HG02642 (cell line): ENCODE measurements at regions not wholly inside any gene's neighbourhood (a gene's known extent, or its start where the extent isn't known, plus 50 kb on each side); places are given as distances from the start of the nearest gene placed in this dataset.
"Not testable (repeated sequence)": the region's sequence is repeated elsewhere in the genome, so short reads cannot be mapped to it uniquely, and the experiment has no call there.

Experiments used
- ATAC-seq: cut with Tn5 transposase; IDR thresholded peaks from one replicate; pipeline ENCODE4 v1.9.1; 2021; ENCODE audit warnings: mild to moderate bottlenecking; ENCODE audit not compliant: unreplicated experiment, poor library complexity

DNA sequence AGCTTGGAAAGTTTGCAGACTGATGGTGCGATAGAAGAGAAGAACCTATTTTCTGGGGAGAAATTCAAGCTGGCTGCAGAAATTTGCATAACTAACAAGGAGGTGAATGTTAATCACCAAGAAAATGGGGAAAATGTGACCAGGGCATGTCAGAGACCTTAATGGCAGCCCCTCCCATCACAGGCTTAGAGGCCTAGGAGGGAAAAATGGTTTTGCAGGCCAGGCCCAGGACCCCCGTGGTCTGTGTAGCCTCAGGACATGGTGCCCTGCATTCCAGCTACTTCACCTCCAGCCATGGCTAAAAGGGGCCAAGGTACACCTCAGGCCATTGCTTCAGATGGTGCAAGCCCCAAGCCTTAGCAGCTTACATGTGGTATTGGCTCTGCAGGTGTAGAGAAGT, 207.1 kb upstream of the CXorf66 start:
- no peak for ATAC-seq

- ATAC-seq: no peak
These were observed 202.2 kb upstream of the CXorf66 start for GRCh38 chrX:140167551-140167950.

DNA sequence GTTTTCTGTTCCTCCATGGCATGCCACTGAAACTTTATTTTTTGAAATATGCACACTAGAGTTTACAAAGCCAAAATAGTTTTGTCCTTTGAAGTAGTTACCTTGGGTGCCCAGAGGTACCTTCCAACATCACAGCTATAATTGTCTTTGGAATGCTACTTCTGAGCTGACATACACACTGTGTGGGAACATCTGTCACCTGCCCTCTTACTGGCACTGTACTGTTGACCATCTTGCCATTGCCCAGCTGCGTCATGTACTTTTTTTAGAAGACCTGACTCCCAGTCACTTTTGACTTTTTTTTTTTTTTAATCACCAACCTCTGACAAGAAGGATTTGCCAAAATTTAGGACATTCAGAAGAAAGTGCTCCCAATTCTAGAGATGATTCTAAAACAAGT, 200.5 kb upstream of the CXorf66 start:
- no peak for ATAC-seq

DNA sequence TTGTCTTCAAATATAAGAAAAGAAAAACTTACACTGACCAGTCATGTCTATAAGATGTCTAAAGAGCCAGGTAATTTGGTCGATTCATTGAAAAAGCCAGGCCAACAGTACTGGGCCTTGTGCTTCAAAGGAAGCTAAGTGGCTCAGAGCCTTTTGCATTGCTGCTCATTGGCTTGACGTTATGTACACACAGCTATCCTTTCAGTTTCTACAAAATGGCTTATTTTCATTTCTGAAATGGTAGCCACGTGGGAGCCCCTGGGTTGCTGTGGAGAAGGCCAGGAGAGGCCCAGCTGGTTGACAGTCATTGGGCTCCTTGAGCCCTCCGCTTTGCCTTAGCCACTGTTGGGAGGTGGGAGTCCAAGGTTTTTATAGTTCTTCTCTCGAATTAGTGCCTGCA, 199.1 kb upstream of the CXorf66 start:
- ATAC-seq: no peak

DNA sequence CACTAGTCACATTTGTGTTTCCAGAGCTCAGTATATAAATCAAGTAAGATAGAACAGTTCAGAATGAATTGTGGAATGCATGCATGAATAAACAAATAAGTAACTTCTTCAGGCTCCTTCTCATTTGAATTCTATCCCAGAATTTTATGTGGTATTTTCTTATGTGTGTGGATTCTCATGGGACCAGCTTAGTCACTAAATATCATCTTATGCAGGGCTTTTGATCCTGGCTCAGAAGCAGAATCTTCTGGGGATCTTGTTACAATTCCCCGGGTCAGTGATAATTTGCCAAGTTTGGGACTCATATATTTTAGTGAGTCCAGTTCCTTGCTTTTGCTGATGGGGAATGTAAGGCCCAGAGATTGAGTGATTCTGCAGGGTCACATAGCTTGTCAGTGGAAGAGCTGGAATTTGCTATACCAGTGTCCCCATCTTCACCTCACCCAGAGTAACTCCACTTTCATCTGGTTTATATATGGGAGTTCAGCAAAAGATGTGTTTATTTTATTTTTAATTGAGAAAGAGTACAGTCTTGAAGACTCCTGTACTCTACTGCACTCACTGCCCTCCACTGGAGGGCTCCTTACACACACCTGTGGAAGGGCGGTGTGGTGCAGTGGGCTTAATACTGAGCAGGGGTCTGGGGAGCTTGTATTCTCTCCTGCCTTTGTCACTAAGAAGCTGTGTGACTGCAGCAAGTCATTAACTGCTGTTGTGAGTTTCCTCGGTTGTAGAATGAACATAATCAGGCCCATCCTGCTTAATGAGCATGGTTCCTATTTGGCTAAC, 198.2 kb upstream of the CXorf66 start:
- ATAC-seq: no peak

GRCh38 chrX:140157611-140158010, 192.3 kb upstream of the CXorf66 start:
- ATAC-seq: no peak

GRCh38 chrX:140157143-140157542, 191.8 kb upstream of the CXorf66 start:
- ATAC-seq: no peak

DNA sequence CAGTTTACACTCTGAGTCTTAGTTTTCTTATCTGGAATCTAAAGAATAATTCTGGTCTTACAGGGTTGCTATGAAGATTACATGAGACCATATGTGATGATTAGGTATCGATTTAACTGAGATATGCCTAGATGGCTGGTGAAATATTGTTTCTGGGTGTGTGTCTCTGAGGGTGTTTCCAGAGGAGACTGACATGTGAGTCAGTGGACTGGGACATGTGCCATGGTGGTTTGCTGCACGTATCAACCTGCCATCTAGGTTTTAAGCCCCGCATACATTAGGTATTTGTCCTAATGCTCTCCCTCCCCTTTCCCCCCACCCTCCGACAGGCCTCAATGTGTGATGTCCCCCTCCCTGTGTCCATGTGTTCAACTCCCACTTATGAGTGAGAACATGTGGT, 186.0 kb upstream of the CXorf66 start:
- no peak for ATAC-seq

GRCh38 chrX:140149761-140150160, 184.4 kb upstream of the CXorf66 start:
- ATAC-seq: no peak

- ATAC-seq: peak; percentile 58
These were observed 176.2 kb upstream of the CXorf66 start for GRCh38 chrX:140141444-140142029.

DNA sequence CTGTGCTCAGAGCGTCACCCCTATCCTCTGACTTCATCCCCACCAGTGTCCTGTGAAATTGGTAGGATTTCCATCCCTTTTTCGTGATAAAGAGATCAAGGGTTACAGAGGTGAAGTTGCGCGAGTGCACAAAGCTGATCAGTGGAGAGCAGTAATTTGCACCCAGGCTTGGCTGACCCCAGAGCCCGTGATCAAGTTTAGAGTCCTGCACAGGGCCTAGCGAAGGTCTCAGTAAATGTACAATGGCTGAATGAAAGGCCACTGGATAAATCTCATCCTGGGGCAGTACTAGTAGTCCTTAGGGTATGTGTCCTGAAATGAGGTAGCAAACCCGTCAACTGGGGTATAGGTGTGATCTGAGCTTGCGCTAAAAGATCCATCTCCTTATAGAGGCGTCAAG, 173.2 kb upstream of the CXorf66 start:
- ATAC-seq: not testable (repeated sequence)

DNA sequence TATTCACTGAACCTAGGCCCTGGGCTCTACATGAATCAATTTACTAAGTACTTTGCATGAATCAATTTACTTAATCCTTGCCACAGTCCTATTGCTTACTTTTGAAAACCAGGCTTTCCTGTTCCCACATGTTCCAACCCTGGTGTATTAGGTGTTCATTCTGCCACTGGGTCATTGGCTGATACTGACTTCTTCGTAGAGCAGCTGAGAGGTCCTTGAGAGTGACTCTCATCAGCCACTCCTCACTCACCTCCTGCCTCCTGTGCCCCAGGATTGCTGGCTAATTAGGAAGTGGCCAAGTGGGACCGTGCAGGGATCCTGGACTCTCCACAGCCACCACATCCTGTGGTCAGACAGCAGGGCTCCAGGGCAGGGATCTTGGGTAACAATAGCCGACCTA, 172.7 kb upstream of the CXorf66 start:
- not testable (repeated sequence) for ATAC-seq

GRCh38 chrX:140132937-140133336, 167.6 kb upstream of the CXorf66 start:
- no peak for ATAC-seq

DNA sequence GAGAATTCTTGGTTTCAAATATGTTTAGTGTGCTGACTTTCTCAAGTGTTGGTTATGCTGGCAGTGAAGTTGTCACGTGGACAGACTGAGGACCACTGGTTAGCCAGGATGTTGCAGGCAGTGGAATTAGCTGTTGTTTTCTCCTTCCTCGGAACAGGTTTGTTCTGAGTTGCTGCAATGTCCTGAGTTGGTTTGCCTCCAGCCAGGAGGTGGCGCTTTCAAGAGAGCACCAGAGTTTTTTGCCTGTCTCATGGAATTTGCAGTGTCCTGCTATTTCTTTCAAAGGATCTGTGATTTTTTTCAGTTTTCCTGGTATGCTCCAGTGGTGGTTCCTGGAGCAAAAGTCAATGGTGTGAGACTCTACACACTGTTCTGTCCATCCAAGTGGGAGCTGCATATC, 158.1 kb upstream of the CXorf66 start:
- no peak for ATAC-seq

GRCh38 chrX:140114059-140114458, 148.7 kb upstream of the CXorf66 start:
- not testable (repeated sequence) for ATAC-seq

DNA sequence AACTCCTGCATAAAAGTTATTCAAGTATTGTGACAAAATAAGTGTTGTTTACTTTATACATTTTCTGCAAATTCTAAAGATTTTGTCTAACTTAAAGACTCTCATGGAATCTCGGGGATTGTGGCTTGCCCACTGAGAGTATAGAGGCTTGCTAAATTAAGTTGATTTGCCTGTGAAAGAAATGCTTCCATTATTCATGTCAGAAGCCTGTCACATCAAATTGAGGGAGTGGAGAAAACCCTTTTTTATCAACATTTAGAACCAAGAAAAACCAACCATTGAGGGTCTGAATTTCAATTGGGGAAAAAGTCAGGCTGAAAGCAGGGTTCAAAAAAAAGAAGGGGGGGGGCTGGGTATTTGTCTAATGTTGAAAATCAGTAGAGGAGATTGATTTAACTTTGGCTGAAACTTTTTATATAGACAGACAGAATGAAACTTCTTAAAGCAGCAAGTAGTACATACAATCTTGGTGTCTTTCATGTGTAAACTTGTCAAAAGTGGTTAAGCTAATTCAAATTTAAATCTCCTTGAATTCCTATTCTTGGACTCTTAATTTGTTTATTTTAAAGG, 144.8 kb upstream of the CXorf66 start:
- no peak for ATAC-seq

DNA sequence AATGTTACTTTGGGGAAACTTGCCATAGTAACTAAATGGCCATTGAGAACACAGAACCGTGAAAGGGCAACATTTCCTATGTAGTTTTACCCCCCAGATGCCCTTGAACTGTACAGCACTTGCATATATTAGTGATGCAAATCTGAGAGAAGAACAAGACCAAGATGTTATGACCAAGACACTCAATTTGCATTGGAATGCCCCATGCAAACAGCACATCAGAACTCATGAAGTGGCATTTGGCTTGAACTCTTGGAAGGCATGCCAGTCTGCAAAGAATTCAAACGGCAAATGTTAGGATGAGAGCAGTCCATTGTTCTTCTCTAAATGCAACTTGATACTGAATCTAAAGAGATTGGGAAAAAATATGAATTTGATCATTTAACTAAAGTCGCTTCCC, 139.4 kb upstream of the CXorf66 start:
- no peak for ATAC-seq

GRCh38 chrX:140099221-140099620, 133.9 kb upstream of the CXorf66 start:
- ATAC-seq: no peak

DNA sequence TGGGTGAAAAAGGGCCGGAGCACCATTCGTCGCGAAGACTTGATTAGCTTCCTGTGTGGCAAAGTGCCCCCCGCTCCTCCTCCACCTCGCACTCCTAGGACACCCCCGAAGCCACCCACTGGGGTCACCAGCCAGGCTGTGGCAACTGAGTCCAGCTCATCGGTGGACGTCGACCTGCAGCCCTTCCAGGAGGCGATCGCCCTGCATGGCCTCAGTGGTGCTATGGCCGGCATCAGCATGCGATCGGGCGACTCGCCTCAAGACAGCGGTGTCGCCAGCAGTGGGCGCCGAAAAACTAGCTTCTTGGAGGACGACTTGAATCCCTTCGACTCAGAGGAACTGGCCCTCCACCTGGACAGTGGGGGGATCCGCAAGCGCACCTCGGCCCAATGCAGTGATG, 126.8 kb upstream of the CXorf66 start:
- no peak for ATAC-seq

DNA sequence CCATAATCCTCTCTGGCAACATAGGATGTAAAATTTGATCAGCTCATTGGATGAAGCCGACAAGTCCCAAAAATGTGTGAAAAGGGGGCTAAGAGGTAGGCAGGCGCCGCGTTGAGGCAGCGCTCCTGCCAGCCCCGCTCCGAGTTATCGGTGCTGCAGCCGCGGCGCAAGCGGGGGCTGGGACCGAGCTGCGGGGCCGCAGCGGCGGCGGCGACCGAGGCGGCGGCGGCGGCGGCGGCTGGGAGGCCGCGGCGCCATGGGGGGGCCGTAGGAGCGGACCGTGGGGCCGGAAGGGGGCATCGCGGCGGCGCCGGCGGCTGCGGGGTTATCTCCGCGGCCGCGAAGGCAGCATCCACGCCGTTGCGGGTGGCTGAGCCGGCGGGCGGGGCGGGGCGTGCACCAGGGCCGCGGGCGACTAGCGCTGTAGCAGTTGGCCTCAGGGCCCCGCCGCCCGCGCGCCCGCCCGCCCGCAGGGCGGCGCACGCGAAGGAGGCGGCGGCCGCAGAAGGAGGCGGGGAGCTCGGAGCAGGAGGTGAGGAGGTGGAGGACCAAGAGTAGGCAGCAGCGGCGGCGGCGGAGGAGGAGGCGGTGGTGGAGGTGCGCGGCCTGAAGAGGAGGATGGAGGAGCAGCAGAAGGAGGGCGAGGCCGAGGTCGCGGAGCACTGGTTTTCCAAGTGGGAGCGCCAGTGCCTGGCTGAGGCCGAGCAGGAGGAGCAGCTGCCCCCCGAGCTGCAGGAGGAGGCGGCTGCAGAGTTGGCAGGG, 126.0 kb upstream of the CXorf66 start:
- ATAC-seq: peak; percentile 86

- ATAC-seq: no peak
These were observed 125.4 kb upstream of the CXorf66 start for GRCh38 chrX:140090800-140091124.
